IPS DF 4.7 (cell line): ENCODE measurements at regions not wholly inside any gene's neighbourhood (a gene's known extent, or its start where the extent isn't known, plus 50 kb on each side); places are given as distances from the start of the nearest gene placed in this dataset.

ENCODE experiments used
- DNase-seq: peaks from one replicate; pipeline ENCODE4 v3.0.0-alpha.2; 2013; ENCODE audit warnings: low spot score; ENCODE audit errors: extremely low read depth

DNA sequence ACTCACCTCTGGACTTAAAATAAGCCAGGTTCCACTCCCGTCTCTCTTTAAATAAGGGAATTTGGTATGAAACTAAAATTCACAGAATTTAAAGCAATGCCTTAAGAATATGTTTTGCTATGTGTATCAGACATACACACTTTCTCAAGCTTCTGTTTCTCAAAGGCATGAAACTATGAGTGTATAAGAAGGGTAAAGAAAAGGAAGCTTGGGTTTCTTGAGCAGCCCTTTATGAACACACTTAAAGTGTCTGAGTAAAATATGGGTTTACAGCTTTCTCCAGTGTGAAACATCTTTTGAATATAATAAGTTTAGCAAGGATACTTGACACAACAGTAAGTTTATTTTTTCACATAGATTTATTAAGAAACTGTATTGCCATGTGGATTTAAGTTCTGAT lies 370.5 kb downstream of the TMA16 start:
- DNase-seq, result no peak

DNA sequence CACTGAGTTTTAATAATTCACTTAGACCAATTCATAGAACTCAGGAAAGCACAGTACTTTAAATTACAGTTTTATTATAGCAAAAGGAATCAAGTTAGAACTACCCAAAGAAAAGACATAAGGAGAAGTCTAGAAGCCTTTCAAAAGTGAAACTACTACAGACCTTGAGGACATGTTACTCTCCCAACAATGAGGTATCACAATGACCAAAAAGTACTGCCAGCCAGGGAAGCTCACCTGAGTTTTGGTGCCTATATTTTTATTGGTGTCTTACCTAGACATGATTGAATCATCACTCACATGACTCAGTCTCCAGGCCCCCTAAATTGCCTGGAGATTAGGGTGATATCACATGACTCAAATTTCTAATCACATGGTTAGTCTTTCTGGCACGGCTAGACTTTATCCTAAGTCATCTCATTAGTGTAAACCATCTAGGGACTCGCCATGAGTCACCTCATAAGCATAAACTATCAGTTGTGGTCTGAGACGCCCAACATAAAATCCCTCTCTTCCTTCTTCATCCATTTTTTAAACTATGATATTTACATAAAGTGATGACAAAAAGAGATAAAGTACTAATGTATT lies 372.3 kb downstream of the TMA16 start:
- DNase-seq, result no peak

DNA sequence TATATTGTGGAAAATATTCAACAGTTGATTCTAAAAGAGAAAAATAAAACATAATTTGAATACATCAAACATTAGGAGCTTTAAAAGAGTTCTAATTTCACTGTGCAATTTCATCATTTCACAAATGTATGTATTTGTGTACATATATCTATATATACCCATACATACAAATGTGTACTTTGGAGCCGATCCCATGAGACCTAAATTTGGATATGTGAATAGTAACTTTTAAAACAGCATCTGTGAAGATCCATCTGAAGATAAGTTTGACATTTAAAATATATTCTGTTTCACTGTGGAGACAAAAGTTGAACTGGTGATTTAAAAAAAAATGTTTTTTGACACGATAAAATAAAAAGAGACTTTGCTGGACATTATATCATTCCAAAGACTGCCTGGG lies 374.0 kb downstream of the TMA16 start:
- no peak for DNase-seq

DNA sequence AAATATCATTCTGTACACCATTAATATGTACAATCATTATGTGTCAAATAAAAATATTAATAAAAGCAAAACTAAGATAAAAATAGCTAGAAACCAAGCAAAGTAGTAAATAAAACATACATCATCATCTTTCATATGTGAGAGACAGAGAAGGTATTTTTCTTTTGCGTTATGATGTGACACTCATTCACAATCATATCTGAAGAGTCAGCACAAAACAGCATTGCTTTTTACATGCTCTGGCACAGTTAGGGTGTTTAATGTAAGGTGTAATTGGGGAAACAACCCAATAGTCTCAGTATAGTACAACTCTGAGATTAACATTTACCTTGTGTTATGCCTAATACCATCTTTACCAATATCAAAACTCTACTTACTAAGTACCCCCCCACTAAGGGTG lies 376.6 kb downstream of the TMA16 start:
- DNase-seq, result no peak

DNA sequence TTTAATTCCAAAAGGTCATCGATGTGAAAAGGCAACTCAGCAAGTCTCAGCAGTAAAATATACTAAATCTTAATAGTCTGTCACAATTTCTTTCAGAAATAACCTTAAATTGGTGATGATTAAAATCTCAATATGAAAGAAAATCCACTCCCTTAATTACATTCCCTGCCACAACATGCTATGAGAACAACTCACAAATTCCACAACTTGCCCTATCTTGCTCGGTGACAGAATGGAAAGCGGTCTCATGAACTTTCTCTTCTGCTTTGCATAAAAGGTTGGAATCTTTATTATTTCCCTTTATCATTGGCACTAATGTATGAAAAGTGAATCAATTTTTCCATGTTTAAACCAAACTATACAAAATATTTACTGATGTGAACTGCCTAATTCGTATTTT lies 380.8 kb downstream of the TMA16 start:
- DNase-seq, result no peak

DNA sequence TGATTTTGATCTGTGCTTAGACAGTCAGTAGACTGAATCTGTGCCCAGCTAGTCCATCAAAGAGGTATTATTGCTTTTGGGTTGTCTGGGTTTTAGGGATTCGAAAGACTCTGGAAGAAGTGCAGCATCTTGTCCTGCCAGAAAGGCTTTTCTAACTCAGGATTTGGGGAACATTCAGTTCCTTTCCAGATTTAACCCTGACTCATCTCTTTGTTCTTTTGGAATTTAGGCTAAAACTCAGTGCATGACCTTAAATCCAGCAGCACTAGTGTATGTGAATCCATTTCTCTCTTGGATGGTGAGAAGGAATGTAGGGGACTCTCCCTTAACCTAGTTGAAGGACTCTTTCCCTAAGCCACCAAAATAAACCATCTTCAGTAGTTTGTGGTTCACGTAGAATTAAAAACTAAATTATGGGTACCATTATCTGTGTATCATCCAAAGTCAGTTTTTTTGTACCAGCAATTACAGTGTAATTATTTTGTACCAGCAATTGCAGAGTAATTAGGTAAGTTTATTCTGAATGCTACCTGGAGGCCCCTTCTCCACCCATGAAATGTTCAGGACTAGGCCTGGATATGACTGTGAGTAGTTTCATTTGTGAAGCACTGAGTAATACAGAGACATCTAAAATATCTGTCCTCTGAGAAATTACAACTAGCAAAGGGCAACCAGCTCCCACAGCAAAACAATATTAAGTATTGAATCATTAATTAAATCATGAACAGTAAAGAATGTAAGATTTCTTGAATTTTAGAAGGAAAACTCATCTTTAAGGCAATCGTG lies 384.0 kb downstream of the TMA16 start:
- DNase-seq, result no peak

DNA sequence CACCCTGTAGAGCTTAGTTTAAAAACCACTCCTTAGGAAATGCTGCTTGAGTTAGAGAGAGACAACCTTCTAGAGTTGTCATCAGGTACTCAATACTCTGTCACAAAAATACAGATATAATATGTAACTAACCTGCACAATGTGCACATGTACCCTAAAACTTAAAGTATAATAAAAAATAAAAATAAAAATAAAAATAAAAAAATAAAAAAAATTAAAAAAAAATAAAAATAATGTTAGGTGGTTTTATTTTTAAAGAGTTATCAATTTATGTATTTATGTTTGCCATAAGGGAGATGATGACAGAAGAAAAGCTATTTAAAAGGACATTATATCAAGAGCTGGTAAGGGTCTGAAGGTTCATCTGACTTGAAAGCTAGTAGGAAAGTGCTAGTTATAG lies 397.9 kb downstream of the TMA16 start:
- DNase-seq, result no peak

DNA sequence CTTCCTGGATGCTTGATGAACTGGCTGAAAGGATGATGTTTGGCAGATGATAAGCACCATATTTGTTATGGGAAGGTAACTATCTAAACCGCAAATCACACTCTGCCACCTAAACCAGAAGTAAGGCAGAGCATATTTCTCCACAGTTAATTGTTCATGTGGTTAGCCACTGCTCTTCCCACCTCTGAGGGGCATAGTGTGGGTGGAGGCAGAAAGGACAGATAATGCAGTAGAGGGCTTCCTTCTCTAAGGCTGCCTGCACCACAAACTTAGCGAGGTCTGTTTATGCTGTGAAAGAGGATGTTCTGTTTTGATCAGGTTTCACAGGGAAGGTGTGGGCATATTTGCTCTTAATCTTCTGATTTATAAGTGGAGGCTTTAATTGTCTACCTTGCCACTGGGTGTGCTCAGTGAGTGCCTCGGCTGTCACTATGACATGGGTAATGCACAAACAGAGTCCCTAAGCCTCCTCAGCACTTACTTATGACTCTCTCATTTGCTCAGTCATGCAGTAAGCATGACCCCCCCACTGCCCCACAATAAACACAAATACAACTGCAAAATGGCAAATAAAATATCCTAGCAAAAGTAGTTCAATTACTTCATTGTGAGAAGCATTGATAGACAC lies 401.0 kb downstream of the TMA16 start:
- DNase-seq, result no peak

DNA sequence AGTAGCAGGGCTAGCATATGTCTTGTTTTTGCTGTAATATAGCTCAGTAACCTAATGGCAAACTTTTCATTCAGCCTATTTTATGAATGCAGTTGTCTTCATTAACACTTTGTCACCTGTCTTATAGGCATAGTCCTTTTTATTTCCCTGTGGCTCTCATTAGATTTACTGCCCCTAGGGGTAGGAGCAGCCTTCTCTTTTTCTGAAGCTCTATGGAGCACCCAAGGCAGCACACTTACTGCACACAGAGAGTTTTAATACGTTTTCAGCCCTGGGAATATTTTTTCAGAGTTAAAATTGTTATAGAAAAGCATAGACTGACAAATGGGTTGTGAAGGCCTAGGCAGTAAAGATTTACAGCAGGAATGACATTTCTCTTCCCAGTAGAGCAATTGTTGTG lies 406.8 kb downstream of the TMA16 start:
- no peak for DNase-seq

DNA sequence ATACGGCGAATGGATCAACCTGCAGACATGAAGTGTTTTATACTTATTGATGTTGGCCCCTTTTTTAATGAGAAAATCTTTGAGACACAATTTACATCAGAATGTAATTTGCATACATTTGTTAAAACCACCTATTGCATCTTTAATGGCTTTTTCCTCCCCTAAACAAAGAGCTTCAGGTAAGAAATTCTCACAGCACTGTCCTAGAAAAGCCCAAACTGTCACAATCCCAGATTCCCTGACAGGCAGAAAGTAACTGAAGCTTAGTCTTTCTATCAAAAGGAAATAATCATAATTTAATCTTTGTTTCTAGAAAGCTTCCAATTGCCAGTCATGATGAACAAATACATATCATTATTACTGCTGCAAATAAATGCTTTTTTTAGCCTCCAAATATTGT lies 407.9 kb downstream of the TMA16 start:
- no peak for DNase-seq

DNA sequence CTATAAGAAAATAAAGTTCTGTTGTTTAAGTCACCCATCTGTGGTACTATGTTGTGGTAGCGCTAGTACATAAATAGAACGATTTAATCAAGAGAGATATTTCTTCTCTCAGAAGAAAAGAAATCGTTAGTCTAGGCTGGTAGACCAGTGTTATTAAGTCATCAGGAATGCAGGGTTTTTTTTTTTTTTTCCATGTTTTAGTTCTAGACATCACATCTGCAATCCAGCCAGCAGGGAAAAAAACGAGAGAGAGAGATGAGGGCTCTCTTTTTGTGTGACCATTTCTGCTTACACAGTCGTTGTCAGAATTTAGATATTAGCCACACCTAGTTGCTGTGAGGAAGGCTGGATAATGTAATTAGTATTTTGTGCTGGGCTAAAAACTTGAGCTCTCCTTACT lies 417.4 kb downstream of the TMA16 start:
- no peak for DNase-seq

DNA sequence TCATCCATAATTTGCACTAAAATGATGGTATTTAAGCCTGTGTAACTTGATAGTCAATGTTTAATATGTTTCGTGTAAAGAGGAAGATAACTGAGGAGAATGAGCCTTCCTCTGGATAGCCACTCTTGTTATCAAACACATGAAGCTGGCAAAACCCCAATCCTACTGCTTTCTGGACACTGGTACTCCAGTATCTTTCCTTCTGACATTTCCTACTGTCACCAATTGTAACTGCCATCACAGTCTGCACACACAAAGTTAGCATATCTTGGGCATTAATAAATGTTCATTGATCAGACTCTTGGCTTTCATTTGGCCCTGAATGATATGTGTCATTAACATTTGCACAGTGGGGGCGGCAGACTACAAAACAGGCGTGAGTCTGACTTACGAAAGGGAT lies 419.1 kb downstream of the TMA16 start:
- no peak for DNase-seq

DNA sequence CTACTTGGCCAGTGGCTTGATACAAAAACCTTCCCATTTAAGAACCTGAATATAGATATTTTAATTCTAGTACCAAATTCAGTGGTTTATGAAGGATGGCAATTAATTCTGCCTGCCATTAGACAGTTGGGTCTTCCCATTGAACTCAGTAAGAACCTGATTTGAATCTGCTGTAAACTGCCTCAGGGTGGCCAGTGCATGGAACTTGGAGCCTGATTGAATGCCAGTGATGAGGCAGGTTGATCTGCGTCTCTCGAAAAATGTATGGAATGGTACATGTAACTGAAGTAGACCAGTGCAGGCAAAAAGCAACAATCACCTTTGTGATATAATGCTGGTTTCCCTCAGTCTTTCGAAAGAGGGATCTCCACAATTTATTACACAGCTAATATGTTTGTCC lies 421.4 kb downstream of the TMA16 start:
- DNase-seq, result no peak

DNA sequence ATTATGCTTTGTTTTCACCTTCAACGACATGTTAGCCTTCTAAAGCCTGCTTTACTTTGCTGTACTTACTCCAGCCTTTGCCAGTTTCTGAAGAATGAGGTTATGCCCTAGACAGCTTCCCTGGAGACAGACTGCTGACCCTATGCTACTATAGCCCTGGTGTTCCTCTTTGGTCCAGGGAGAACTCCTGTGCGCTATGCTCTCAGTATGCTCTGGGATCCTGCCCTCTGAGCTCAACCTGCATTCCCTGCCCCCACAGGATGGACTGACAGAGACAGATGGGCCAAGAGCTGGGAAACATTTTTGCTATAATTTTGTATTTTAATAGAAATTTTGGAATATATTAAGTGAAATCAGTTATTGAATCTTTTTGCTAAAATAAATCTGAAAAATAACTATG lies 425.9 kb downstream of the TMA16 start:
- no peak for DNase-seq

DNA sequence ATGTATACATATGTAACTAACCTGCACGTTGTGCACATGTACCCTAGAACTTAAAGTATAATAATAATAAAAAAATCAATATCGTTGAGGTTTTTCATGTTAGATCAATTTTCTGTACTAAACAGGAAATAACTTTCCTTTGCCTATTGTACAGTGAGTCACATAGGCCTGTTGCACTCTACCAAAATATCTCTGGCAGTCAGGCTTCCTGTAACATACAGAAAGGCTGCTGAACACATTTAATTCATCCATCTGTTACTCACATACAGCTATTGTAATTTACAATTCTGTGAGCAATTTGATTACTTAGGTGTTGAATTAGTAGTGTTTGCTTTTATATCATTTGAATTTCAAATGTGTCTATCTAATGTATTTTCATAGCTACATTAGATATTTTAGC lies 427.8 kb downstream of the TMA16 start:
- DNase-seq, result no peak

DNA sequence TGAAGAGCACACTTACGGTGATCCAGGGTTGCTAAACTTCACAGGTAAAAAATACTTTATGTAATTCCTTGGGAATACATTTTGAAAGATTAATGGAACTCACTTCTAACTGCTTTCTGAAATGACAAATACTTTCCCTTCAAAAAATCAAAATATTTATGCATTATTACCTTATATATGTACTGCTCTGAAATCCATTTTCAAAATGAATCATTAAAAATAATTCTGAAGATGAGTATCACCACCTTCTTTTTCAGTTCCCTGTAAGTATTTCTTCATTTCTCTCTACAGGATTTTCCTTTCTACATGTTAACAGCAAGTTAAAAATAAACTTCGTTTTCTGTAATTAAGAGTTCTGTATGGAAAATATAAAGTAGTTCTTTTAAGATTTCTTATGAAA lies 428.6 kb downstream of the TMA16 start:
- no peak for DNase-seq

DNA sequence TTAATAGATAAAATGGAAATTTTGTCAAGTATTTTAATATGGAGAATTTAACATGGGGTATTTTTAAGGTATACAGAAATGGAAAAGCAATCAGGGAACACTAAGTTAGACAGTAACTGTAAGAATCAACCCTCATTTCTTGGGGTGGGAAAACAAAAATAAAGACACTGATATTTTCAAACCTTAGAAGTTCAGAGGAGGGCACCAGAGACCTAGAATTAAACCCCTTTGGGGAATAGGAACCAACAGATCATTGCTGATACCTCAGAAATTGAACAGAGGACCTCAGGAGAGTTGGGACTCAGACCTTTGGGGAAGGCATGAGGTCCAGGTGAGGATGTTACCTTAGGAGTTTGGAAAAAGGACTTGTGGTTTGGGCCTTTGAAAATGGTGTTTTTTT lies 435.6 kb downstream of the TMA16 start:
- DNase-seq, result no peak

DNA sequence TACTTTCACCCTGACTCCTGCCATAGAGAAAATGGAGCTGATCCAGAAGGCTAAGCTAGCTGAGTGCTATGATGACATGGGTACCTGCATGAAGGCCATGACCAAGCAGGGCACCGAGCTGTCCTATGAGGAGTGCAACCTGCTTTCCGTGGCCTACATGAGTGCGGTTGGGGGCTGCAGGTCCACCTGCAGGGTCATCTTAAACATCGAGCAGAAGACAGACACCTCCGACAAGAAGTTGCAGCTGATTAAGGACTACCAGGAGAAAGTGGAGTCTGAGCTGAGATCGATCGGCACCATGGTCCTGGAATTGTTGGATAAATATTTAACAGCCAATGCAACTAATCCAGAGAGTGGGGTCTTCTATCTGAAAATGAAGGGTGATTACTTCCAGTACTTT lies 438.0 kb downstream of the TMA16 start:
- DNase-seq, result no peak

DNA sequence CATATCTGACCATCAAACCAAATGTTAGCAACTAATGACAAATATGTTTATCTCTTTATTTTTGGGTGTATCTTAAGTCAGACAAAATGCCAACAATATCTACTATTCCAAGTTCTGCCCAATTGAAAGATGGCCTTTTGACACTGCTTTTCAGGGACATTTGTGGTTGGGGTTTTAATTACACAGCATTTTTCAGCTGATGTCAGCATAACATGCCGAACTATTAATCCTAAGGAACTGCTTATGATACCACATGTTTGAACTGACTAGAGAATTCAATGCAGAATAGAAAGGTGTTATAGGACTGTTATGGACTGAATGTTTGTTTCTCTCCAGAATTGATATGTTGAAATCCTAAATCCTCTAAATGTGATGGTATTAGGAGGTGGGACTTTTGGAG lies 445.1 kb downstream of the TMA16 start:
- no peak for DNase-seq

DNA sequence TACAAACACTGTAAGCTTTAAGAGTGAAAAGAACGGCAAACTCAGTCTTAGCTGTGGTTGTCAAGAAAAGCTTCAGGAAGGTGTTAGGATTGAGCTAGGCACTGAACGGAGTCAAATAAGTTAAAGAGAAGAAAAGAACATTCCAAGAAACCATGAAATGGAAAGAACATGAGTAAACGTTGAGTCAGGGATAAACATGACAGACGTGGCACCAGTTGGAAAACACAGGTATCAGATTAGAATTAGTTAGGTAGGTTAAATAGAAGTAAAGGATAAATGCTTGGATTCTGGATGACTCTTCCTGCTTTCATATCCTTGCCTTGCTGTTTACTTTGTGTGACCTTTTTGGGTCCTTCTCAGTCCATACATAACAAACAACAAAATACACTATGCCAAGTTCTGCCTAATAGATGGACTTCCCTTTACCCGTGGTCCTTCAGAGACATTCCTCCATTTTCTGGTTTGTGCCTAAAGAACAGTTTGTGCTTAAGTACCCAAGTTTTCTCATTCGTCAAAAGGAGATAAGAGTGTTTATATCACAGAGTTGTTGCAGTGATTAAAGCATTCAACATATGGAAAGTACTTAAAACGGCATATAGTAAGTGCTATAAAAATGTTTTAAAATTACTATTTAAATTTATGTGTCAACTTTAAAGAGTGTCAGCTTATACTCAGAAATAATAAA lies 446.9 kb downstream of the TMA16 start:
- no peak for DNase-seq

DNA sequence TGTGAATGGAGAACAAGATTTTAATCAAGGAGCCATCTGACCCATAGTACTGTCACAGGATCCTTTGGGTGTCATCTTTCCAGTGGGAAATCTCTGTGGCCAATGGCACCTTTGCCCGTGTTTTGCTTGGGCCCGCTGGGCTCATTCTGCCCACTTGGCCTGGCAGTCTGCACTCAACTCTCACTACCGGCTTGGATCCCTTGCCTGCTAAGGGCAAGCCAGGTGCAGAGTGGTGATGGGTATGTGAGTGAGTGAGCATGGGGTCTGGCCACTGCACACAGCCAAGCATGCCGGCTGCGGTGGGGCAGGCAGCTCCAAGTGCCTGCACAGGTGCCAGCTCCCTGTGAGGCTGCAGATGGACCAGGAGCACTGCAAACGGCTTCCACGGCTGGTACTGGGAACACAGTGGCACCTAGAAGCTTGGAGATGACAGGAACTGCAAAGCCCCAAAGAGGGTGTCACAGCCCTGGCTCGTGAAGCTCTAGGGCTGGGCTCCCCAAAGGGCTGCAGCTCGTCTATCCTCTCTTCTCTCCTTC lies 454.5 kb downstream of the TMA16 start:
- no peak for DNase-seq

DNA sequence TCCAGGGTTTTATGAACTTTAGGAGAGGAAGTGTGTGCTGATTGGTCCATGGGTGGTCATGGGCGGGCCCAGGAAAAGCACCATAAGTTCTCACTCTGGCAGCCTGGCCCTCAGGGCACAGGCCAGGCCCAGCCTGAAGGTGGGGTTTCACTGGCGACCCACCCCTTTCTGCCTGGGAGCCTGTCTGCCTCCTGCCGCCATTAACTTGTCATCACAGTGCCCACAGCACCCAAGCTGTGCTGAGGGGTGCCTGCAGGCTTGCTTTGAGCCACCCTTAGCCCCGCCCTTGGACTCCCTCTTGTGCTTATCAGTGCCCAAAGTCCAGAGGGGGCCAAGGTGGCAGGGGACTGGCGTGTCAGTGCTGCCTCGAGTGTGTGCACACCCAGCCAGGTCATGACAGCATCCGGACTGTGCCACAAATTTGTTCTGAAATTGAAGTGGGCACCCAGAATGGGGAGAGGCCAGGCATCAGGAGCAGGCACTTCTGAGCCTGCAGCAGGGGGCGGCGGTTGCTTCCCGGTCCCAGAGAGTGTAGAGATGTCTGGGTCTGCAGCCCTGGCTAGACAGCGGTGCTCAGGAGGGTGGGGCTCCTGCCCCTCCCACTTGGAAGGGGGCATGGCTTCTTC lies 455.6 kb downstream of the TMA16 start:
- DNase-seq, result no peak
